Umbilical cord (tissue), 1 donor: ENCODE measurements at regions not wholly inside any gene's neighbourhood (a gene's known extent, or its start where the extent isn't known, plus 50 kb on each side); places are given as distances from the start of the nearest gene placed in this dataset.

Experiments used
- DNase-seq: peaks from one replicate; pipeline ENCODE4 v3.0.0-alpha.2; 2015; ENCODE audit warnings: low spot score

DNA sequence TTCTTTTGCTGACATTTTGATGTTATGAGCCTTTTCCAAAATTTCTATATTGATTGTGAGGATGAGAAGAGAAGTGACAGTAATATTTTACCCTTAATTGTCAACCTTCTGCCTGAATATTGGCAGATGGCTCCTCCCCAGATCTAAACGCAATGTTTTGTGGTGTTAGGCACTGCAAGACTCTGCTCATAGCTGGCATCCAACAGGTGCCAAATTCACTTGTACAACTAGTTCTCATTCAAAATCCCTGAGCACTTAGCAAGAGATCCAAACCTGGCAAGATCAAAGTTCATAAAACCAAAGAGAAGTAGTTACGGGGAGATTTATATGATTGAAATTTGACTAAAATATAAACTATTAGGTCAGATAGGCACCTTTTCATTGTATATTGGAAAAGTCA lies 901.7 kb upstream of the INTU start:
- DNase-seq: no peak

DNA sequence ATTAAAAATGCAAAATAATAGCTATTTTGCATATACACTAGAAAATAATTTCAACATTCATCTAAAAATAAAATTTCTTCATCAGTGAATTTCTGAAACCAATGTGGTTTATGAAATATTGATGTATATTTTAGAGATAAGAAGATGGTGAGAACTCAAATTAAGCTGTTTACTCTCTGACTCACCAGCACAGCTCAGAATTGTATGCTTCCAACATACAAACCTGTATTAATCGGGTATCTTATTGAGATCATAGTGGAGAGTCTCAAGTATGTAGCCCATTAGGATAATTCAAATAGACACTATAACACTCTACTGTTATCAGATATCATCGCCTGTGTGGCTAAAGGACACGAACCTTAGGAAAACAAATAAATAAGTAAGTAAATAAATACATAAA lies 899.5 kb upstream of the INTU start:
- DNase-seq: no peak

DNA sequence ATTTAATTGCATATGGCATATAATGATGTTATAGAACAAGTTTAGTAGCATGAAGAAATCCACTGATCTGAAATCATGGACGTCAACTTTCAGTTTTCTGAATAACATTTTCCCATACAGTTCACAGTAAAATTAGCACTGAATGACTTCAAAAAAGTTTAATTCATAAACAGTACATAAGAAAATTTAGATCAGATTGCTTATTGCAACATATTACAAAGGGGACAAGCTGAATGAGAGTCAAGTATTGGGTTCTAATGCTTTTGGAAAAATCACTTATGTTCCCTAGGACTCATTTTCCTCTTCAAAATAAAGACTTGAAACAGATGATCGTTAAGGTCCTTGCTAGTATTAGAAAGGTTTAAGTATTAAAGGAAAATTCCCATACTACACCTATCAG lies 898.3 kb upstream of the INTU start:
- DNase-seq: no peak

DNA sequence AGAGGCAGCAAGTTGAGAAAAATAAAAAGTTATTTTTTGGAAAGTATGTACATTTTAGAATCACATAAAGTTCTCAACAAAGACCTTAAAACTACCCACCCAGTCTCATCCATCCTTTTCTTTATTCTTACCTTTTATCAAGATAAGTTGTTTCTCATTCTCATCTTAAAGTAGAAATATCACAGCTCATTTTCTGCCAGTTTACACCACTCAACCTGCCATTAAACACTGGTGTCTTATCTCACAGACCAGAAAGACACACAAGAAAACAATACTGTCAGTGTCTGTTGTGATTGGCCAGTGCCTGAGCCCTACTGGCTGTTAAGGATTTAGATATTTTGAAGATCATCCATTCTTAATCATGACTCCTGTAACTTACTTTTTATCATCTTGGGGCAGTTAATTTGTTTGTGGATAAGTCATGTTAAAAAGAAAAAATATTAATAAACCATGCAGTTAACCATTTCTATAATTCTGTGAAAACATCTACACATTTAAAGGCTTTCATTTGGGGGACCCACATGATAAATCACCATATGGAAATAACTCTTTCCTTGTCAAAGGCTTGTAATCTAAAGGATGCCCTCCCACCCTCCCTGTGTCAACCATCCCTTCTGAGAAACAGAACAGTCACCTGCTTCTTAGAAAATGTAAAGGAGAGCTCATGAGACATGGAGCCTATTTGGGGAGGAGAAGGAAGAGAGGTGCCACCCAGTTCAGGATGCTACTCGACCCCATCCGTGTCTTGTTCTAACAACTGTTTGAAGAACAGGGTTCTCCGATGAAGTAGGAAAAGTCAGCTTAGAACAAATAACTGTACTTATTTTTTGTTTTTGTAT lies 897.2 kb upstream of the INTU start:
- DNase-seq: no peak

DNA sequence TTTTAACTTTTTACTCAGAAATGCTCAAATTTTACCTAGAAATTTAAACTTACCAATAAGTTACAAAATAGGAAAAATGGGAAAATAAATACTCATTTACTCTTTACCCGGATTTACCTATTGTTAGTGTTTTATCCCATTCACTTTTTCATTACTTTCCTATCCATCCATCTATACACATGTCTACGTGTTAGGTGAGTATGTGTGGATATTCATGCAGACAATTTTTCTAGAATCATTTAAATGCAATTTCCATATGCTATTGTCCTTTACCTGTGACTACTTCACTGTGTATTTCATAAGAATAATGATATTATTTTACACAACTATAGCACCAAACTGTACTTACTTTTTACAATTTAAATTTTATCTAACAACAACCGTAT lies 896.6 kb upstream of the INTU start:
- no peak for DNase-seq

DNA sequence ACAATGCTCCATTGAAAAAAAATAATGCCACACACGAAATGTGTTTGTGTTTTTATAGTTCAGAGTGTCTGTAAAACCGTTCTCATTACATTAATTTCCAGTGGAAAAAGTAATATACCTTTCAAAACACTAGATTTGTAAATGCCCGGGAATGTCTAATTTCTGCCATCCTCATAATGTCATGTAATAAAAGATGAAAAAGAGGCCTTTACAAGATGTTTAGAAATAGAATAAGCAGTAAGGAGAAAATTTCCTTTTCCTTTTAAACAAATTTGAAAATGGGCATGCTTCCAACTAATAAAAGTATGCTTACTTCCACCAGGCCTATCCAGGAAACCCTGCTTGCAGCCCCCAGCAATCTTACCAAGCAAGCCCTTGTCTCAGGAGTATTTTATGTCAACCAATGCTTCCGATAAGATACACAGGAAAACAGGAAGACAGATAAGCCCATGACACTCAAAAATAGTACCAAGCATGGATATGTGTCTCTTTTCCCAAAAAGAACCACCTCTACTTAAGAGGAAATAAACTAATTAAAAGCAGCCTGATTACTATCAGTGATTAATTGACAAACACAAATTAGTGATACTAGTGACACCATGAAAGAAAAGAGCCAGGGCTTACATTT lies 894.7 kb upstream of the INTU start:
- DNase-seq: no peak

DNA sequence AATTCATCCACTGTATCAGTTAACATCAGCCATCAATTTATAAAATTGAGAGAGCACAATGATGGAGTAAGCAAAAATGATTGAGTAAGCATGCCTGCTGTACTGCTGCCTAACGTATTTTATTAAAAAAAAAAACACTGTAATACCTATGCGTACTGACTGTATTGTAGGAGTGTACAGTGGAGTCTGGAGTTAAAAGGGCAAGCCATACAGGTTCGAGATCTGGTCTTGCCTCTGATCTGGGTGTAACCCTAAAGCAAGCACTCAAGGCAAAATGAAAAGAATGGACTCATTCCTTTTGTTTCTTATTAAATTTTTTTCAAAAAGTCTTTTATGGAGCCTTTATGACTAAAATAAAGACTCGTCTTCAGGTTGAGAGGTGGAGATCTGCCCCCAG lies 894.2 kb upstream of the INTU start:
- DNase-seq: no peak

DNA sequence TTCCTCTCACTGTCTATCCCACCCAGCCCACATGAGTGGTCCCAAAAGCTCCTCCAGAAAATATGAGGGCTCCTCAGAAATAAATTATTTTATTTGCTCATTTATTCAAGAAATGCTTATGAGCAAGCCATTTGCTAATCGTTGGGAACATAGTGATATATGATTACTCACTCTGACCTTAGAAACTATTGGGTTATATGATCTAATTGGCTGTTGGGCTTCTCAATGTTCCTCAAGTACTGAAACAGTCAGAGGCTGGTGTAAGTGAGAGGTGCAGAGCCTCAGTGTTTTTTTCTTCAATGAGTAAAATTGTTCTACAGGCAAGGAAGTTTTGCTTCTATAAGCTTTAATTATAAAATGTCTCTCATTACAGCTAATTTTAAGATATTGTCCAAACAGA lies 893.8 kb upstream of the INTU start:
- DNase-seq: no peak

DNA sequence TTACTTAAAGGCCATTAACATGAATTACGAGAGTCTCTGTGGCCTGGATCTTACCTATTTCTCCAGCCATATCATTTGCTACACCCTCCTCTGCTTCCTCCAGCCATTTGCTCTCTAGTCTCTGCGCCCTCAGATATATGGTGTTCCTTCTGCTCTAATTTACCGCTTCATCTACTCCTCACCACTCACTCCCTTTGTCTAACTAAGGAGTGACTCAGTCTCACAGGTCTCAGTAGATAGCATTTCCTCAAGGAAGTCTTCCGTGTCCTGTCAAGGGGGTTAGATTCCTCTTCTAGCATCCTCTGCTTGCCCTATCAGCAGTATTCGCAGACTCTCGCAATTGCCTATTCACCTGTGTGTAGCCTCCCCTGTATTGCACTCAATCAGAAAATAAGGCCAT lies 892.1 kb upstream of the INTU start:
- DNase-seq: no peak

DNA sequence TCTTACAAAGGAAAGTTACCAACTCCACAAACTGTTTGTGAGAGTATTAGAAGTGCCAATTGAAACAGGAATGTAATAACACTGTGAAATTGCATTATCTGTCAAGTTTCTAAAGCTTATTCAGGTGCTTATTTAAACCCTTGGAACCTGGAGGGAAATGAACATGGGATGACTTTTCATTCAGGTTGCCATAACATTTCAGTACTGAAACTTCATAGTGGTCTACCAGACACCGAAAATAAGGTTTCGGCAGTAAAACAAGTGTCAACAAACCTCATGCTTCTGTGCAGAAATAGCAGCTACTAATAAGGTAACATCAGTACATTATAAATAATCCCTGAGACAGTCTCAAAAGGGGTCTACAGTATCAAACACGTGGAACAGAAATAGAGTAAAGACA lies 890.7 kb upstream of the INTU start:
- DNase-seq: no peak

DNA sequence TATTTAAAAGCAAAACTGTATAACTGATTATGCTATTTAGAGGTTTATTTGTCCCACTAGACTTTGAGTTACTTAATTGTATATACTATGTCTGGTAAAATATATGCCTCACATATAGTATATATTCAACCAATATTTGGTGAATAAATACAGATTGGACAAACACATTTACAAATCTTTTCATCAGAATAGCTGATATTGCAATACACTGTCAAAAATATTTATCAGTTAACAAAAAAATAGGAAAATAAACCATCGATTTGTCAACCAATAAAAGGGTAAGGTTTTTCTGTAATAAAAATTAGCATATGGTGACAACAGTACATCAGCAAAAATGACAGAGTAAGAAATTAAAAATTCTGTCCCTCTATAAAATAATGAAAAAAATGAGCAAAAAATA lies 889.9 kb upstream of the INTU start:
- DNase-seq: no peak

DNA sequence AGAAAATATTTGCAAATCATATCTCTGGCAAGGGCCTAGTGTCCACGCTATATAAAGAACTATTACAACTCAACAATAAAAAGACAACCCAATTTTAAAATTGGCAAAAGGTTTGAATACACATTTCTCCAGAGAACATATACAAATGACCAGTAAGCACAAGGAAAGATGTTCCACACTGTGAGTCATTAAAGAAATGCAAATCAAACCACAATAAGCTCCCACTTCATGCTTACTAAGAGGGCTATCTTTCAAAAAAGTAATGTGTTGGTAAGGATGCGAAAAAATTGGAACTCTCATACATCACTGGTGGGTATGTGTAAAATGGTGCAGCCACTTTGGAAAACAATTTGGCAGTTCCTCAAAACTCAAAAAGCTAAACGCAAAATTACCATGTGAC lies 884.0 kb upstream of the INTU start:
- DNase-seq: no peak

DNA sequence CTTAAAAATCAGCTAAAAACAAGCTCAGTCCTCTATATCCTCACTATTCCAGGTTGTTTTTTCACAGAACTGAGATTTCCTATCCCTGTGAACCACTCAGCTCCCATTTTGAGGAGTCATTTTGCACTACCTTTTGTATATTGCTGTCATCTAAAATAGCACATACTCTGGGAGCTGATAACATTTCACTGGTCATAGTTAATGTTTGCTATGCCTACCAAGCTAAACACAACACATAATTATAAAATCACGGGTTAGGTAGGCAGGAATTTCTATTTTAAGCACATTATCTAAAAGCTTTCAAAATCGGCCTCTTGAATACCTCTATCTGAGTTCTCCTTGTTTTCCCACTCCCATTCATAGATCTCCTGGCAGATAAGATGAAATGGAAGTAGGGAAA lies 882.0 kb upstream of the INTU start:
- DNase-seq: no peak

DNA sequence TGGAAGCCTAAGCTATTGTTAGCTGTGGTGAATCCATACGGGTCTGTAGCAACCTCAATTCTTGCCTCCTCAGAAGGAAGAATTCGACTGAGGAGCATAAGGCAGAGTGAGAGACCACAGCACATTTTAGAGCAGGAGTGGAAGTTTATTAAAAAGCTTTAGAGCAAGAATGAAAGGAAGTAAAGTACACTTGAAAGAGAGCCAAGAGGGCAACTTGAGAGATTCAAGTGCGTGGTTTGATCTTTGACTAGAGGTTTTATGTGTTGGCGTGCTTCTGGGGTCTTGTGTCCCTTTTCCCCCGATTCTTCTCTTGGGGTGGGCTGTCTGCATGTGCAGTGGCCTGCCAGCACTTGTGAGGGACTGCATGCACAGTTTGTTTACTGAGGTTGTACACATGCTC lies 880.6 kb upstream of the INTU start:
- DNase-seq: no peak

DNA sequence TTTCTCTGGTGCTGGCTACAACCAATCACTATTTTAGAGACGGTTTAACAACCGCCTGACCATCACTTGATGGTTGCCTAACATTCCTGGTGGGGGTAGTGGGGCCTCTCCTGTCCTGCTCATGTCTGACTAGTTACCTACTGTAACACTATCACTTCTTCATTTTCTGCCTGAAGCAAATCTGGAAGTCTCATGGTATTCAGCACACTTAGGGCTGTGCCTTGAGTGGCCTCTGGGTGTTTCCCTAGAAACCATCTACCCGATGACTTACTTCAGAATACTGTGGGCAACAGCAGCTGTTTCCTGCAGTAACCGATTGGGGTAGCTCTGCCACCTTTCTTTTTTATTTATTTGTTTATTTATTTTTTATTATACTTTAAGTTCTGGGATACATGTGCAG lies 880.1 kb upstream of the INTU start:
- no peak for DNase-seq

DNA sequence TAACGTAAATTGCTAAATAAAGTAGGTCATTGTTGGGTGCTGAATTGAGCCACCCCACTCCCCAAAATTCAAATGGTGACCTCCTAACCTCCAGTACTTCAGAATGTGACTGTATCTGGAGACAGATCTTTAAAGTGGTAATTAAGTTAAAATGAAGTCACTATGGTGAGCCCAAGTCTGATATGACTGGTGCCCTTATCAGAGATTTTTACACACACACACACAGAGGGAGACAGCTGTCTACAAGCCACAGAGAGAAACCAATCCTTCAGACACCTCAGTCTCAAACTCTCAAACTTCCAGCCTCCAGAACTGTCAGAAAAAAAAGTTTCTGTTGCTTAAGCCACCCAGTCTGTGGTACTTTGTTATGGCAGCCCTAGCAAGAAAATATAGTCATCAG lies 879.2 kb upstream of the INTU start:
- DNase-seq: no peak

DNA sequence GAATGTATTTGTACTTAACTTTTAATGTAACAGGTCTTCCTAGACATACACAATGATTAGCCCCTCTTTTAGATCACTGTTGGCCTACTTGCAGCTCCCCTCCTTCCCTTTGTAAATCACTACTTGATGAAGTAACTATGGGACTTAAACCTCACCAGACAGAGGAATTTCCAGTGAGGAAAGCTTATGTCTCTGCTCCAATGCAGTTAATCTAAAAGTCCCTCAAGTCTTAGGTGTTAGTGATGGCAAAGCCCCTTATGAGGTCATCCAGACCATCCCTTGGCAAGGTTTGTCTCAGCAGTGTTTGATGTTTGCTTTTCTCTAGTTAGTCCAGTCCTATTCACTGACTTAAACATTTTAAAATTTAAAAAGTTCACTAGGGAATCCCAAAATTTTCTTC lies 877.3 kb upstream of the INTU start:
- peak; percentile 61 for DNase-seq

DNA sequence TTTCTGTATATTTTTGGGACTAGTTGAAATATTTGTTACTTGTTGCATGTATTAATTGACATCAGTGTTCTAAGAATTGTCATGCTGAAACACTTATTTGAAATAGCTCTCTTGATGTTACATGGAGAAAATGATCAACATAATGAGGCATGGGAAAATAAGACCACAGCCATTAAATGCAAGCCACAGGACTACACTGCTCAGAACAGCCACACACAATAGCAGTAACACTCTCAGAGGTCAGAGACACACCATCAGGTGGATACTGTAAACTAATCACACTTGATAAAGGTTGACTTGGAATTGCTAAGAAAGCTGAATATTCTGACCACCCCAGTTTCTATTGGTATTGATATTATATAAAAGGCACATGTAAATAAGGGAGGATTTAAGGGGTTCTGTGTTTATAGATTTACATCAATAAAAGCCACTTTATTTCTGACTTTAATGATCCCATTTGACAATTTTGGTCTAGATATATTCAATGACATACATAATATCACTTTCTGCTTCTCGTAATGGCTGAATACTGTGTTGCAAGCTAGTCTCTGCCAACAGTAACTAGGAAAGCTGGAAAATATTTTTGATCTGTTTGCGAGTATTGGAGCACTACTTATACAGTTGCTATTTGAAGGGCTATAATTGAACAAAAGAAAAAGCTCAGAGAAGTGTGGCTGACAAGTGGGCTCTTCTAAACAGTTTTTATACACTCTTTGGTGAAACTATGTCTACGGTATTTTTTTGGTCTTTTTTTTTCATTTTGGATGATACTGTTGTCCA lies 876.5 kb upstream of the INTU start:
- DNase-seq: no peak

DNA sequence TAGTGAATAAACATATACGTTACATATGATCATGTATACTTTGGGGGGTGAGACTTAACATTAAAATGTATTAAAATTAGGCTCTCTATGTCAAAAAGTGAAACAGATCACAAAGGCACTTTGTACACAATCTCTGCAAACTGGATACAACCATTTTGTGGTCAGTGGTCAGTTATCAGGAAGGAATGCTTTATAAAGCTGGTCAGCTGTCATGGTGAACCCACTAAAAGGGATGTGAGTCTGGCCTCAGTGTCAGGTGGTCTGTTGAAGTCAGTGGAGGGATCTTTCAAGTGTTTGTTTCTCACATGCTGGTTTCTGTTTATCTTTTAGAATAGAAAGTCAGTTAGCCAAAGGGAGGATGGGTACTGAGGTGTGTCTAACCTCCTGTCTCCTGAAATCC lies 875.5 kb upstream of the INTU start:
- no peak for DNase-seq

DNA sequence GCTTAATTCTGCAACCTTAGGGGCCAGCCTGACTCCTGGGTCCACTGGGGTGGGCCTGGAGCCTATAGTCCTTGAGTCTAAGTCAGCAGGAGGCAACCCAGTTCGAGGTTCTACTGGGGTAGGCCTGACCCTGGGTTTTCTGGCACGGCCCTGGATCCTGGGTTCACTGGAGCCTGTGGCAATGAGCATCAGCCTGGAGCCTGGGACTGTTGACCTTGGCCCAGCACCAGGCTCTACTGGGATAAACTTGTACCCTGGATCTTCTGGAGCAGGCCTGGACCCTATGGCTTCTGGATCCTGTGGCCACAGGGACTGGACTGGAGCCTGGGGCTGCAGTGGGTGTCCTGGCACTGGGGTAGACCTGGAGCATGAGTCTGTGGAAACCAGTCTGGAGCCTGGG lies 874.3 kb upstream of the INTU start:
- no peak for DNase-seq

DNA sequence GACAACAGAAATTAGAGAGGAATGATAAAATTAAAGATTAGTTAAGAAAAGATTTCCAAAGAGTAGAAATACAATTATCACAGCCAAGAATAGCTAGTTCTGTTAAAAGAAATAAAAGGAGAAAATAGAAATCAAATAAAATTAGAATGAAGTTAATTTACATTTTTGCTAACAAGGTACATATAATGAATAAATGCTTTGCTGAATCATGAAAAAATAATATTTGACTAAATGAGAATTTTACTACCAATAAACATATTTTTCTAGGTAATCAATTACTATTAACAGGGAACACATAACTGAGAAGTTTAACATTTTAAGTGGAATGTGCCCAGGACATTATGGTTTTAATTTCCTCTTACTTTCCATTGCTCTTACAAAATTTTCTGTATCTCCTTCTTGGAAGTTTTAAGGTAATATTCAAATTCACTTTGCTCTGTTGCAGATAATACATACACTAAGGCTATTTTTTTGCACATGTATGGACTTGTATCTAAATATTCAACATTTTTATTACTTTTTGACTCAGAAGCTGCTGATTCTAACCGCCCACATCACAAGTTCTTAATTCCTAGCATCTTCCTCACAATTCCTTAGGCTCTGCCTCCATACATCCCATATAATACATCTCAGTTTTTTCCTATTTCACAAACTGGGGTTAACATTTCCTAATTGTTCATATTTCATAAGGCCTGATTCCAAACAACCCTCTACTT lies 870.7 kb upstream of the INTU start:
- DNase-seq: no peak

DNA sequence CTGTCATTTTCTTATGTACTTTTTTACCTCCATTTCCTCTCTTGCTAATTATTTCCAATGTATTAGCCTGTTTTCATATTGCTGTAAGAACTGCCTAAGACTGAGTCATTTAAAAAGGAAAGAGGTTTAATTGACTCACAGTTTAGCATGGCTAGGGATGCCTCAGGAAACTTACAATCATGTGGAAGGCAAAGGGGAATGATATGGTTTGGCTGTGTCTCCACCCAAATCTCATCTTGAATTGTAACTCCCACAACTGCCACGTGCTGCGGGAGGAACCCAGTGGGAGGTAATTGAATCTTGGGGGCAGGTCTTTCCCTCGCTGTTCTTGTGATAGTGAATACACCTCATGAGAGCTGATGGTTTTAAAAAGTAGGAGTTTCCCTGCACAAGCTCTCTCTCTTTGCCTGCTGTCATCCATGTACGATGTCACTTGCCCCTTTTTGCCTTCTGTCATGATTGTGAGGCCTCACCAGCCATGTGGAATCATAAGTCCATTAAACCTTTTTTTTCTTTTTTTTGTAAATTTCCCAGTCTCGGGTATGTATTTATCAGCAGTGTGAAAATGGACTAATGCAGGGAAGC lies 870.0 kb upstream of the INTU start:
- no peak for DNase-seq
